ENCODE measurements at regions not wholly inside any gene's neighbourhood (a gene's known extent, or its start where the extent isn't known, plus 50 kb on each side); places are given as distances from the start of the nearest gene placed in this dataset.

DNA sequence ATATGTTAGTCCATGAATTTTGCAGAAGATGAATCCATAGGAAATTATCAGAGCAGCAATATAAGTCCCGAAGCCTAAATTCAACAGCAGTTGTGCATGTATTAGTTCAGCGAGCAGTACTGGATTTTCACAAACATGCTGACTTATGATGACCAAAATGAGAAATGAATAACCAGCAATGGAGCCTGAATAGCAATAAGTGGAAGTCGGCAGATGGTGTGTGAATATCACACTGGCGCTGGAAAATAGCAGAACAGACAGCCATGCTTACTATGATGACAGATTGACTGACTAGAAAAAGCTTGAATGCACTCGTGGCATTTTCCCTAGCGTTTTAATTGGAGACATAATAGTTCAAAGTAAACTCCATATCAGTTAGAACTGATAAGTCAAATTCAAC is 1114.5 kb downstream of the DSC3 start:
- no peaks in the 10 kb centered on the region for H3K36me3 Mint-ChIP-seq (ENCODE audit: low read depth)
- no peak overlapping the region for H3K27ac Mint-ChIP-seq
- peaks cover 5% of the 10 kb centered on the region; the same call in 1 of the 2 replicates for H3K27me3 Mint-ChIP-seq (ENCODE audit: insufficient read depth)
- no peaks in the 10 kb centered on the region for H3K4me1 Mint-ChIP-seq (ENCODE audit: low read depth)
- no peaks in the 10 kb centered on the region for H3K9me3 Mint-ChIP-seq
- no peak for DNase-seq
- TF ChIP-seq, protein P1, sequence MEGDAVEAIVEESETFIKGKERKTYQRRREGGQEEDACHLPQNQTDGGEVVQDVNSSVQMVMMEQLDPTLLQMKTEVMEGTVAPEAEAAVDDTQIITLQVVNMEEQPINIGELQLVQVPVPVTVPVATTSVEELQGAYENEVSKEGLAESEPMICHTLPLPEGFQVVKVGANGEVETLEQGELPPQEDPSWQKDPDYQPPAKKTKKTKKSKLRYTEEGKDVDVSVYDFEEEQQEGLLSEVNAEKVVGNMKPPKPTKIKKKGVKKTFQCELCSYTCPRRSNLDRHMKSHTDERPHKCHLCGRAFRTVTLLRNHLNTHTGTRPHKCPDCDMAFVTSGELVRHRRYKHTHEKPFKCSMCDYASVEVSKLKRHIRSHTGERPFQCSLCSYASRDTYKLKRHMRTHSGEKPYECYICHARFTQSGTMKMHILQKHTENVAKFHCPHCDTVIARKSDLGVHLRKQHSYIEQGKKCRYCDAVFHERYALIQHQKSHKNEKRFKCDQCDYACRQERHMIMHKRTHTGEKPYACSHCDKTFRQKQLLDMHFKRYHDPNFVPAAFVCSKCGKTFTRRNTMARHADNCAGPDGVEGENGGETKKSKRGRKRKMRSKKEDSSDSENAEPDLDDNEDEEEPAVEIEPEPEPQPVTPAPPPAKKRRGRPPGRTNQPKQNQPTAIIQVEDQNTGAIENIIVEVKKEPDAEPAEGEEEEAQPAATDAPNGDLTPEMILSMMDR (IDR thresholded peaks at IDR 0.05), result no peak
- H3K4me3 Mint-ChIP-seq, result no peak overlapping the region

DNA sequence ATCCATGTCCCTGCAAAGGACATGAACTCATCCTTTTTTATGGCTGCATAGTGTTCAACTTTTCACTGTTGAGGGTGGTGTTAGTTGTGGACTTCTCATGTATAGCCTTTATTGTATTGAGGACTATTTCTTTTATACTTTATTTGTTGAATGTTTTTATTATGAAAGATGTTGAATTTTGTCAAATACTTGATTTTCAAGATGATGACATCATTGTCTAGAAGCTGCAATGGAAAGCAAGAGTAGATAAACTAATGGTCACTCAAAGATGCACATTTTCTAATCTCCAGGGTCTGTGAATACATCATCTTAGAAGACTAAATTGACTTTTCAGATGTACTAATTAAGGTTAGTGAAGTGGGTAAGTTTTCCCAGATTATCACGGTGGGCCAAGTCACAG is 1117.0 kb downstream of the DSC3 start:
- no peaks in the 10 kb centered on the region for H3K4me1 Mint-ChIP-seq (ENCODE audit: low read depth)
- H3K9me3 Mint-ChIP-seq, result no peaks in the 10 kb centered on the region
- no peak overlapping the region for H3K27ac Mint-ChIP-seq
- no peak overlapping the region for H3K4me3 Mint-ChIP-seq
- DNase-seq, result no peak
- TF ChIP-seq, protein P1 (IDR thresholded peaks at IDR 0.05), result no peak
- H3K27me3 Mint-ChIP-seq (ENCODE audit: insufficient read depth), result peaks cover 4% of the 10 kb centered on the region; the same call in 1 of the 2 replicates
- H3K36me3 Mint-ChIP-seq (ENCODE audit: low read depth), result no peaks in the 10 kb centered on the region

- Mint-ChIP-seq H3K27me3 (ENCODE audit: insufficient read depth) (peaks cover 2% of the 10 kb centered on the region; the same call in 1 of the 2 replicates), H3K4me3 (no peak overlapping the region), H3K27ac (no peak overlapping the region), H3K9me3 (no peaks in the 10 kb centered on the region), H3K36me3 (ENCODE audit: low read depth) (no peaks in the 10 kb centered on the region), H3K4me1 (ENCODE audit: low read depth) (no peaks in the 10 kb centered on the region)
- DNase-seq, result no peak
- TF ChIP-seq, protein P1 (IDR thresholded peaks at IDR 0.05), result no peak
Measured at GRCh38 chr18:29912351-29912750, 1130.2 kb downstream of the DSC3 start.

DNA sequence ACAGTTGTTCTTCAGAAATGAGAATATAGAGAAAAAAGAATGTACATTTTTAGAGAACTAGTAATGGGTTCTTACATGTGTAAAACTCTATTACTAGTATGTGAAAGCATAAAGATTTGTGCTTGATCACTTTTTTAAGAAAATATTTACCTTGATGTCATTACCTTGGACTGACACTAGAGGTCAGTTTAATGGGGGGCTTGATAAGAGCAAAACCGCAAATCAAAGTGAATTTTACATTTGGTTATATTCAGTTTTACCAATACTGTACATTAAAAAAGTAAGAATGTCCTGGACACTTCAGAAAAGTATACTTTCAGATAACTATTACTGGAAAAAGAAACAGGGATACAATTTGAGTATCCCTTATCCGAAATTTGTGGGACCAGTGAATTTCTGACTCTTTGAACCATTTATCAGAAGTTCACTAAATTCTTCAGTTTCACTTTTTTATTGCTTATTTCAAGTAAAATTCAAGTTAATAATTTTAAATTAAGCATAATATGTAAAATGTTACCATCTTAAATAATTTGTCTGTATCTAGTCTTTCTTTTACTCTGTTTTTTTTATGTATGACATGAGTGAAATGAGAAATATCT is 1149.5 kb downstream of the DSC3 start:
- no peaks in the 10 kb centered on the region for H3K36me3 Mint-ChIP-seq (ENCODE audit: low read depth)
- no peaks in the 10 kb centered on the region for H3K9me3 Mint-ChIP-seq
- H3K4me1 Mint-ChIP-seq (ENCODE audit: low read depth), result no peaks in the 10 kb centered on the region
- no peak overlapping the region for H3K4me3 Mint-ChIP-seq
- no peak overlapping the region for H3K27ac Mint-ChIP-seq
- TF ChIP-seq, protein P1 (IDR thresholded peaks at IDR 0.05), result peak; percentile 87
- no peaks in the 10 kb centered on the region for H3K27me3 Mint-ChIP-seq (ENCODE audit: insufficient read depth)
- no peak for DNase-seq

DNA sequence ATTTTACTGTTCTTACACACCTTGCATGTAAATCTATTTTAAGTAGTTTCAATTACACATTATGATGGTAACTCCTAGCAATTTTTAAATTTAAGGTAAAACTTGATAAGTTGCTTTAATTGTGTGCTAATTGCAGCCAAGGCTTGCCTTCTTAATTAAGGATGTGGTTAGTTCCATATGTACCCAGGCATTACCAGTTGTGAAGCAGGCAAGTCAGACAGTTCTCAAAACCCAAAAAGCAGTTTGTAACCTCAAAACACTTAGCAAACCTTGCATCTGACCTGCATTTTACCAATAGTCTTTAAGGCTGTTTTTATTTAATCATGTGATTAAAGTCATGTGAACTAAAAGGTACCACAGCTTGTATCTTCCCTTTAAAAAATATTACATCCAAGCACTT is 1159.4 kb downstream of the DSC3 start:
- DNase-seq, result no peak
- no peaks in the 10 kb centered on the region for H3K9me3 Mint-ChIP-seq
- no peaks in the 10 kb centered on the region; the same call in 1 of the 2 replicates for H3K27me3 Mint-ChIP-seq (ENCODE audit: insufficient read depth)
- H3K4me1 Mint-ChIP-seq (ENCODE audit: low read depth), result no peaks in the 10 kb centered on the region
- H3K27ac Mint-ChIP-seq, result no peak overlapping the region
- TF ChIP-seq, protein P1 (IDR thresholded peaks at IDR 0.05), result no peak
- H3K36me3 Mint-ChIP-seq (ENCODE audit: low read depth), result no peaks in the 10 kb centered on the region
- no peak overlapping the region for H3K4me3 Mint-ChIP-seq

Measured in HFFc6 (cell line).